Fibroblast of pulmonary artery (primary cell): ENCODE measurements at regions not wholly inside any gene's neighbourhood (a gene's known extent, or its start where the extent isn't known, plus 50 kb on each side); places are given as distances from the start of the nearest gene placed in this dataset.

Source experiments
- DNase-seq: peaks from one replicate; pipeline ENCODE4 v3.0.0-alpha.2; 2010; ENCODE audit warnings: low read depth
- H3K4me3 ChIP-seq: replicated peaks from 2 replicates; pipeline ENCODE4 v1.5.1; 2011; ENCODE audit warnings: low read depth, mild to moderate bottlenecking, control low read depth, low read length, moderate library complexity
- CTCF ChIP-seq: IDR thresholded peaks from 2 replicates; pipeline ENCODE4 v1.5.1; 2011; ENCODE audit warnings: mild to moderate bottlenecking, control low read depth, low read length, inconsistent platforms; ENCODE audit errors: missing control alignments

GRCh38 chr13:40145139-40145538 is 489.7 kb downstream of the COG6 start:
- no peak for DNase-seq
- no peak for TF ChIP-seq CTCF
- no peak overlapping the region for H3K4me3 ChIP-seq

GRCh38 chr13:40146063-40146462 is 490.6 kb downstream of the COG6 start:
- no peak for DNase-seq

GRCh38 chr13:40146611-40147117 is 491.2 kb downstream of the COG6 start:
- DNase-seq: no peak
- H3K4me3 ChIP-seq: no peak overlapping the region
- no peak for TF ChIP-seq CTCF

More at GRCh38 chr13:40146063-40146462, 490.6 kb downstream of the COG6 start:
- H3K4me3 ChIP-seq: no peak overlapping the region
- no peak for TF ChIP-seq CTCF

GRCh38 chr13:40148101-40148500 is 492.6 kb downstream of the COG6 start:
- no peak overlapping the region for H3K4me3 ChIP-seq
- DNase-seq: no peak
- no peak for TF ChIP-seq CTCF

- DNase-seq: no peak
- no peak for TF ChIP-seq CTCF
Measured at GRCh38 chr13:40148742-40149141, 493.3 kb downstream of the COG6 start.

GRCh38 chr13:40149611-40150274 is 494.3 kb downstream of the COG6 start:
- H3K4me3 ChIP-seq: no peak overlapping the region
- peak; percentile 95 for DNase-seq
- TF ChIP-seq CTCF: no peak

More at GRCh38 chr13:40148742-40149141, 493.3 kb downstream of the COG6 start:
- no peak overlapping the region for H3K4me3 ChIP-seq

- DNase-seq: no peak
- TF ChIP-seq CTCF: no peak
- H3K4me3 ChIP-seq: no peak overlapping the region
Measured at GRCh38 chr13:40151673-40152072, 496.2 kb downstream of the COG6 start.
